Fibroblast of pulmonary artery (primary cell): ENCODE measurements at regions not wholly inside any gene's neighbourhood (a gene's known extent, or its start where the extent isn't known, plus 50 kb on each side); places are given as distances from the start of the nearest gene placed in this dataset.

ENCODE experiments used
- DNase-seq: peaks from one replicate; pipeline ENCODE4 v3.0.0-alpha.2; 2010; ENCODE audit warnings: low read depth
- H3K4me3 ChIP-seq: replicated peaks from 2 replicates; pipeline ENCODE4 v1.5.1; 2011; ENCODE audit warnings: low read depth, mild to moderate bottlenecking, control low read depth, low read length, moderate library complexity
- TF ChIP-seq, protein P1 (sequence below): IDR thresholded peaks from 2 replicates; pipeline ENCODE4 v1.5.1; 2011; ENCODE audit warnings: mild to moderate bottlenecking, control low read depth, low read length, inconsistent platforms; ENCODE audit errors: missing control alignments

DNA sequence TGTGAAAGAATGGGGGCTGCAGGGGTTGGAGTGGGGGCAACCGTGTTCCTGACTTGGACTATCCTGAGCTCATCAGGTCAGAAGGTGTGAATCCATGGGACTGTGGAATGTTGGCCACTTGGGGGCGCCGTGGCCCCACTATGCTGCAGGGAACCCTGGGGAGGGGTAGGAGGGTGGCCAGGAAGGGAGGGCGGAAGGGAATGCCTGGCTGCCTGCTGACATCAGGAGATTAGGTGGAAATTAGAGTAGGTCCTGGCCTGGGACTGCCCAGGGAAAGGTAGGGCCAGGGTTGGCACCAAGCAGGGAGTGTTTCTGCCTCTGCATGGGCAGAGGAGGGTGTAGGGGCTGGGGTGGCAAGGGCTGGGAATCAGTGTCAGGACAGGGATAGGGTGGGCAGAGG, 65.8 kb upstream of the PRSS58 start:
- TF ChIP-seq, protein P1, sequence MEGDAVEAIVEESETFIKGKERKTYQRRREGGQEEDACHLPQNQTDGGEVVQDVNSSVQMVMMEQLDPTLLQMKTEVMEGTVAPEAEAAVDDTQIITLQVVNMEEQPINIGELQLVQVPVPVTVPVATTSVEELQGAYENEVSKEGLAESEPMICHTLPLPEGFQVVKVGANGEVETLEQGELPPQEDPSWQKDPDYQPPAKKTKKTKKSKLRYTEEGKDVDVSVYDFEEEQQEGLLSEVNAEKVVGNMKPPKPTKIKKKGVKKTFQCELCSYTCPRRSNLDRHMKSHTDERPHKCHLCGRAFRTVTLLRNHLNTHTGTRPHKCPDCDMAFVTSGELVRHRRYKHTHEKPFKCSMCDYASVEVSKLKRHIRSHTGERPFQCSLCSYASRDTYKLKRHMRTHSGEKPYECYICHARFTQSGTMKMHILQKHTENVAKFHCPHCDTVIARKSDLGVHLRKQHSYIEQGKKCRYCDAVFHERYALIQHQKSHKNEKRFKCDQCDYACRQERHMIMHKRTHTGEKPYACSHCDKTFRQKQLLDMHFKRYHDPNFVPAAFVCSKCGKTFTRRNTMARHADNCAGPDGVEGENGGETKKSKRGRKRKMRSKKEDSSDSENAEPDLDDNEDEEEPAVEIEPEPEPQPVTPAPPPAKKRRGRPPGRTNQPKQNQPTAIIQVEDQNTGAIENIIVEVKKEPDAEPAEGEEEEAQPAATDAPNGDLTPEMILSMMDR = no peak
- no peak for DNase-seq
- no peak overlapping the region for H3K4me3 ChIP-seq

DNA sequence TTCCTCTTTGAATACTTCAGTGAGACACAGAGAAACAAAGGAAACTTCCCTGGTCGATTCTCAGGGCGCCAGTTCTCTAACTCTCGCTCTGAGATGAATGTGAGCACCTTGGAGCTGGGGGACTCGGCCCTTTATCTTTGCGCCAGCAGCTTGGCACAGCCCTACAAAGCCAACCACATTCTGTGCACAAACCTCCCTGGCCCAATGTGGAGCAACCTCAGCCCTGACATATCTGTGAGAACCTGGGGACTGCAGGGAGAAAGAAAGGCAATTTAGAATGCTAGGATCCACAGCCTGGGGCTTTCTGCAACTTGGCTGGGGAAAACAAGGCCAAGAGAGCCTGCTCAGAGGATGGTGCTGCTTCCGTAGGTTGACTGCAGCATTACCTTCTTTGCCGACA, 63.5 kb upstream of the PRSS58 start:
- no peak for DNase-seq
- TF ChIP-seq, protein P1 = no peak
- no peak overlapping the region for H3K4me3 ChIP-seq

DNA sequence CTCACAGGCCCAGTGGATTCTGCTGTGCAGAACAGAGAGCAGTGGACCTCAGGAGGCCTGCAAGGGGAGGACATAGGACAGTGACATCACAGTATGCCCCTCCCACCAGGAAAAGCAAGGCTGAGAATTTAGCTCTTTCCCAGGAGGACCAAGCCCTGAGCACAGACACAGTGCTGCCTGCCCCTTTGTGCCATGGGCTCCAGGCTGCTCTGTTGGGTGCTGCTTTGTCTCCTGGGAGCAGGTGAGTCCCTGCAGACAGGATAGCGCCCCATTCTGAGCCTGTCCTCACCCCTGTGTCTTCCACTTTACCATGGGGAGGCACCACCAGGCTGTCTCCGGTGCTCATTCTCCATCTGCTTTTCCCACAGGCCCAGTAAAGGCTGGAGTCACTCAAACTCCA, 63.0 kb upstream of the PRSS58 start:
- H3K4me3 ChIP-seq = no peak overlapping the region
- DNase-seq = no peak
- TF ChIP-seq, protein P1 = no peak

DNA sequence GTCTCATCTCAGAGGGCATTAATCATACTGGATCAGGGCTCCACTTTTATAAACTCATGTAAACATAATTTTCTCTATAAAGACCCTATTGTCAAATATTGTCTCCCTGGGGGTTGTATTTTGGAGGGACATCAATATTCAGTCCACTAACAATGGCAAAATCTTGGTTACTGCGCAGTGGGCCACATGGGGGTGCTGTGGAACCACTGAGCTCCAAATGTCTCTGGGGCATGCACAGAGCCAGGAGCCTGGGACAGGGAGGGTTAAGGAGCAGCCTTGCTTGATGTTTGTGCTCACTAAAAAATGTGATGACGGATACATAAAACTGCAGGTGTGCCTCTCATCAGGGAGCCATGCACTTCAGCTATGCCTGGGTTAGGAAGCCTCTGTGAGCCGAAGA, 62.1 kb upstream of the PRSS58 start:
- no peak overlapping the region for H3K4me3 ChIP-seq
- no peak for DNase-seq
- TF ChIP-seq, protein P1 = no peak

DNA sequence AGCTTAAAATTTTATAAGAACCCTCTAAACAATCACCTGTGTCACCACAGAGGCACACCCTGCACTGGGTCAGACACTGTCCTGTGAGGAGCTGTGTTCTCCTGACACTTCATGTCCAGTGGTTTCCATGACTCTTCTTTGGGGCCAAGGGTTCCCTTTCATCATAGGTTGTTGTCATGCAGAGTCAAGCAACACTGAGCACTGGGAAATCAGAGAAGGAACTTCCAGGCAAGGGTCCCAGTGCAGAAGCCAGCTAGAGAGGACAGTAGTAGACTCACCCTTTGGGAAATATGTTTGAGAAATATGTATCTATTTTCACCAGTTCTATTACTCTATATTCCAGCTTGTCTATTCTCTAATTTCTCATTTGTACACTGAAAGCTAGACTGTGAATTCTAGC, 56.4 kb upstream of the PRSS58 start:
- no peak for DNase-seq
- no peak overlapping the region for H3K4me3 ChIP-seq
- TF ChIP-seq, protein P1 = no peak

DNA sequence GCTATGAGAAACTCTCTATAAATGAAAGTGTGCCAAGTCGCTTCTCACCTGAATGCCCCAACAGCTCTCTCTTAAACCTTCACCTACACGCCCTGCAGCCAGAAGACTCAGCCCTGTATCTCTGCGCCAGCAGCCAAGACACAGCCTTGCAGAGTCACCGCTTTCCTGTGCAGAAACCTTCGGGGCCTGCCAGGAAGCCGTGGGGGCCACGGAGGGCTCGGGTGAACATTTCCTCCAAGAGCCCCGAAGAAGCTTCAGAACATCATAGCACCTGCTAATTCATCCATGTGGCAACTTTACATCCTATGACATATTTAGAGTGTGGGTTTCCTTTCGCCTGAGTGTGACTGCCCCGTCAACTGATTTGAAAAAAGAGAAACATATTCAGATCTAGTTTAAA, 55.7 kb upstream of the PRSS58 start:
- H3K4me3 ChIP-seq = no peak overlapping the region
- DNase-seq = no peak

DNA sequence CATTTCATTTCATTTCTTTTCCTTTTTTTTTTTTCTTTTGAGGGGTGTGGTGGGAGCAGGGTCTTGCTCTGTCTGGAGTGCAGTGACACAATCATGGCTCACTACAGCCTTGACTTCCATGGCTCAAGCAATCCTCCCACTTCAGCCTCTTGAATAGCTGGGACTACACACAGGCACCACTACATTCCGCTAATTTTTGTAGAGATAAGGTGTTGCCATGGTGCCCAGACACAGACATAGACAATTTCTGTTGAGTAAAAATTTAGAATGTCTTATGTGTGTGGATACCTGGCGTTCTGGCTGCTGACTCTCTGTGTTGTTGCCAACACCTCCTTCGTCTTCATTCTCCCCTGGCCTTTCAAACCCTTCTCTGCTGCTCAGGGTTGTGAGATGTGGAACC, 54.0 kb upstream of the PRSS58 start:
- TF ChIP-seq, protein P1 = no peak
- DNase-seq = peak; percentile 4
- H3K4me3 ChIP-seq = no peak overlapping the region

More for the DNA sequence above, 55.7 kb upstream of the PRSS58 start:
- TF ChIP-seq, protein P1 = no peak
